HG03196 (cell line): ENCODE measurements at regions not wholly inside any gene's neighbourhood (a gene's known extent, or its start where the extent isn't known, plus 50 kb on each side); places are given as distances from the start of the nearest gene placed in this dataset.
"Not testable (repeated sequence)": the region's sequence is repeated elsewhere in the genome, so short reads cannot be mapped to it uniquely, and the experiment has no call there.

ENCODE experiments used
- ATAC-seq: cut with Tn5 transposase; IDR thresholded peaks from one replicate; pipeline ENCODE4 v1.9.1; 2021; ENCODE audit not compliant: unreplicated experiment

DNA sequence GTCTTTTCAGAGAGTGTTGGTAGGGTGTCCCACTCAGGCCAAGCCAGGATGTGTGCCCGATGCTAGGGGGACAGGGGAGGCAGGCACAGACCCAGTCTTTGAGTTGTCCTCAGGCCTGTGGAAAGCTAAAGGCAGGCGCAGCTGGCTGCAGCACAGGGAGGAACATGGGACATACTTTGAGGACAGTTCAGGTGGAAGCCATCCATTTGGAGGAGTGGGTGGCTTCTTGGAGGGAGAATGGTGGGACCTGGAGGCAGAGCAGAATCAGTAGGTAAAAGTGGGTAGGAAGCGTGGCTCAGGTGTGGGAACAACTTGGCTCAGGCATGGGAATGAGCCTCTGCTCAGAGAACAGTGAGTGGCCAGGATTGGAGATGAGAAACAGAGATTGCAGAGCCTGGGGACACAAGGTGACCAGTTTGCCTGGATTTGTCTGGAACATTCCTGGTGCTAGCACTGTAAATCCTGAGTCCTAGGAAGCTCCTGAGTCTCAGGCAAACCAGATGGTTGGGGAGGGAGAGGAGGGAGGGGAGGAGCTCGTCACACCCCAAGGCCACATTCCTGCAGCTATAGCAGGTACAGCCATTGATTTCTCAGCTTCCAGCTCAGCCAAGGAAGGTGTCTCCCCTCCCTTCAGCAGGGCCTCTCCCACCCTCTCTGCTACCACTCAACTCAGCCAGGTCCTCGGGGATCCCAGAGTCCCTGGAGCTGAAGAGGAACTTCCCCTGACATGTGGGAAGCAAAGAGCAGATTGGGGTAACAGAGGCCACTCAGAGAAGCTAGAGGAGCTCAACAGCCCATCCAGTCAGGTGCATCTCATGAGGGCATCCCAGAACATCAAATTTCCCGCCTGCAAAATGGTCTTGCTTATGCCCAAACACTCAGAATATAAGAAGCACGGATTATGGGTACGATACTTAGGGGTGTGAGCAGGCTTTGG lies 65.2 kb upstream of the TINAGL1 start:
- ATAC-seq, result no peak

DNA sequence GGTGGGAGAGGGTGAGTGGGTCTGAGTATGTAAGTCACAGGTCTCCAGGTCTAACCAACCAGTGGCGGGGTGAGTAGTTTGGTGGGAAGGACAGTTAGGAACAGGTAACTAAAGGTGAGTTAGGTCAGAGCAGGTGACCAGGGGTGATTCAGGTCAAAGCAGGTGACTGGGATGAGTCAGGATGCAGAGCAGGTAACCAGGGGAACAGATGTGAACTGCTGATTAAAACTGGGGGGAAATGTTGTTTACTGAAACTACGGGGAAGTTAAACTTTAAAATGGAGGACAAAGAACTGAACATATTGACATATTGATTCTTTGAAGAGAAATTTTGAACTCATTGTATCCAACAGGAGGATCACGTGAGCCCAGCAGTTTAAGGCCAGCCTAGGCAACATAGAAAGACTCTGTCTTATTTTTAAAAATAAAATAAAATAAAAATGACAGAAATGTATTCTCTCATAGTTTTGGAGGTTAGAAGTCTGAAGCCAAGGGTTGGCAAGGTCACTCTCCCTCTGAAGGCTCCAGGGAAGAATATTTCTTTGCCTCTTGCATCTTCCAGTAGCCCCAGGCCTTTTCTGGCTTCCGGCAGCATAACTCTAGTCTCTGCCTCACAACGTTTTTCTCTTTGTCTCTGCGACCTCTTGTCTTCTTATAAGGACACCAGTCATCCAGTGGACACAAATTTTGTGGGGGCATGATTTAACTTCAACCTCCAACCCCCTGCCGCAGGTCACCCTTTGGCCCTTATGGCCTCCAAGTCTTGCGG lies 64.3 kb upstream of the TINAGL1 start:
- no peak for ATAC-seq

DNA sequence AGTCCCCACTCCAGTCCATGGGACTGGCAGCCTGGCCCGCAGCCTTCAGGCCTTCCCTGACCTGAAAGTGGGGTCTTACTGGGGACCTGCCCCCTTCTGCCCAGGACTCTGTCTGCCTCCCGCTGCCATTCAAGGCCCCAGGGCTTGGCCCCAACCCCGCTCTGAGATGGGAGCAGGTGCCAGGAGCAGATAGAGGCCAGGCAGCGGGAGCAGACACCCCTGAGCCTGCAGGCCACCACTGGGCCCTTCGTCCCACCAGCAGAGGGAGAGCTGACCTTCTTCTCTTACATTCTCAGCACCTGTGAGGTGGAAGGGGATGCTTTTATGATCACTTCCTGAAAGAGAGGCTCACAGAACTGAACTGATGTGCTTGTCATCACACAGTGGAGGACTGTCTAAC lies 62.2 kb upstream of the TINAGL1 start:
- ATAC-seq, result no peak

DNA sequence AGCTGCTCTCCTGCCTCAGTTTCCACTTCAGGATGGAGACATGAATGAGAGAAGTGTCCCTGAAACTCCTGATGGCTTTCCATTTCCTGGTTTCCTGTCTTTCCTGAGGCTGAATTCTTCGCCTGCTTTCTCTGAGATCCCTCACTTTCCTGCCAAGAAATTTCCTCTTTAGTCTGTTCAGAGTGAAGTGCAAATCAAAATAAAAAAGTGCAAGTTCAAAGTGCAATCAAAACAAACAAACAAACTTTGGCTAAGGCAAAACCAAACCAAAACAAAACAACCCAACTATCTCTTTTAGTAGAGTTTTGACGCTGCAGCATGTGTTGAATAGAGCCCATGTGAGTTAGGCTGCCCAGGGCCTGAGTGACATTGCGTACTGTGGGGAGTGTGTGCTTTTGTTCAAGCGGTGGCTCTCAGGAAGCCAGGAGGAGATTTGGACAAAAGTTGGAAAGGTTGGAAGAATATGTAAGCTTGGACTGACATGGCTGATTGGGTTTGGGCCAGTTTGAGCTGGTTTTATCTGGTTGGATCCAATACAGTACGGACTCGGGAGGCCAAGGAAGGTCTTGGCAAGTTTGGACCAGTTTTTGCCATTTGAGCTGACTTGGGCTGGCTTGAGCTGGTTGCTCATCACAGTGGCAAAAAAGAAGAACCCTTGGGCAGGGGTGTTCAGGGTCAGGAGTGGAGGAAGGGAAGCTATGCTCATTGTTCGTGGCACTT lies 61.1 kb upstream of the TINAGL1 start:
- ATAC-seq, result no peak

DNA sequence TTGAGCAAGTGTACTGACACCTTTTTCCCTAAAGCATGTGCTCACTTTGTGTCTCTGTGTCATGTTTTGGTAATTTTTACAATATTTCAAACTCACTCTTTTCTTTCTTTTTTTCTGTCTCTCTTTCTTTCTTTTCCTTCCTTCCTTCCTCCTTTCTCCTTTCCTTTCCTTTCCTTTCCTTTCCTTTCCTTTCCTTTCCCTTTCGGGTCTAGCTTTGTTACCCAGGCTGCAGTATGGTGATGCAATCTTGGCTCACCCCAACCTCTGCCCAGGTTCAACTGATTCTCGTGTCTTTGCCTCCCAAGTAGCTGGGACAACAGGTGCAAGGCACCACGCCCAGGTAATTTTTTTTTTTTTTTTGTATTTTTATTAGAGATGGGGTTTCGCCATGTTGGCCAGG lies 60.4 kb upstream of the TINAGL1 start:
- no peak for ATAC-seq

DNA sequence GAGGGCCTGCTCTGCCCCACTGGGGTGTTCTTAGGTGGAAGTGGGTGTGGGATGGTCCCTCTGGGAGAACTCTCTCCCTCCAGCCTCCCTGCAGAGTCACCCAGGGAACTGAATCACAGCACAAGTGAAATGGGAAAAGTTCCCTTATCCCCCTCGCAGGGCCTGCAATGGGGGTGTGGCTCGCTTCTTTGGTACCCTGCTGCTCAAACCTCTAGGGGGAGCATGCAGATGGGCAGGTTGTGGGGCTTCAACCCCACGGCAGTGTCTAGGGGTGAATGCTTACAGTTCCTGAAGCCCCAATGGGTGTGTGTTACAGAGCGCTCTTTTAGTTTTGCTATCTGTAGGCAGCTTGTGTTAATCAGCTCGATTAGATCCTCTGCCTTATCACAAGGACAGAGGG lies 59.0 kb upstream of the TINAGL1 start:
- ATAC-seq, result no peak

DNA sequence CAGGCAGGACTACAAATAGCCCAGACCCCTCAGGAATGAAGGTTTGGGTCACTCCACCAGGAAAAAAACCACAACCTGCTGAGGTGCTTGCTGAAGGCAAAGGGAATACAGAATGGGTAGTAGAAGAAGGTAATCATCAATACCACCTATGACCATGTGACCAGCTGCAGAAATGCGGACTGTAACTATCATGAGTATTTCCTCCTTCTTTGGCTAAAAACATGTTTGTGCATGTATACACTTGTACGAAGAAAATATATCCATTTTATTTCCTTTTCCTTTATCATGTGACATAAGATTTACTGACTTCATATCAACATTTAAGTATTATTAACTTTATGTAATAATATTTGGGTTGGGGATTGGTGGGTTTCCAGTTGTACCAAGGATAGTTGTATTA lies 58.3 kb upstream of the TINAGL1 start:
- not testable (repeated sequence) for ATAC-seq

DNA sequence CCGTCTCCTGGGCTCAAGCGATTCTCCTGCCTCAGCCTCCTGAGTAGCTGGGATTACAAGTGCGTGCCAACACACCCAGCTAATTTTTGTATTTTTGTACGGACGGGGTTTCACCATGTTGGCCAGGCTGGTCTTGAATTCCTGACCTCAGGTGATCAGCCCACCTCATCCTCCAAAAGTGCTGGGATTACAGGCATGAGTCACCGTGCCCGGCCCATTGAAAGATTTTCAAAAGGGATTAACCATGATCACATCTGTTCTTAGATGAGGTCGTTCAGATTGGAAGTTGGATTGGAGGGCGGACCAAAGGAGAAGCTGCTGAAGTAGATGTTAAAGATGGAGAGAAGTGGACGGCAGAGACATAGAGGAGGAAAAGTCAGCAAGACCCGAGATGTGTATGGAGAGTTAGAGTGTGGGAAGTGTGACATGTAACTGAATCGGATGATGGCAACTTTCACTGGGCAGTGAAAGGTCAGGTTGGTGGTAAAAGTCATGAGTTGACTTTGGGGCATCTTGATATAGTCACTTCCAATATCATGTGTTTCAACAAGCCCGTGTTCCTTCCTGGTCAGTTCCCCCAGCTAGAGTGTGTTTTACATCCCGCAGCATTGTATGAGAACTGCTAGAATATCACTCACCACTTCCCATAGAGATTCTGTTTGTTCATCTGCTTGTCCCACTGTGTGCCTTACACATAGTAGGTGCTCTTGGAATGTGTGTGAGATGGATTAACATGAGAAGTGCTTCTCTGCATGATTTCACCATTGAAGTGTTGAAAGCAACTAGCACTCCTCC lies 54.4 kb upstream of the TINAGL1 start:
- ATAC-seq, result no peak

DNA sequence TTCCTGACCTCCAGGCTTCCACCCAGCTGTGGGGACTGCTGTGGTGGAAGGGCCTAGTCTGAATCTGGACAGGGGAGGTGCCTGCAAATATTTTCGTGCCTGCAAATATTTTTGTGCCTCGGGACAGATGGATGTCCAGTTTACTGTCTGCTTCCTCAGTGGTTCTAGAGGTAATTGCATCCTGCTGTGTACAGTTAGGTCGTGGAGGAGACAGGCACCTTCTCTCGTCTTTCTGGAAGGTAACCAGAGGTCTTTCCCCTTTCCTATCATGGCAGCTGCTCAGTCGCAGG lies 53.8 kb upstream of the TINAGL1 start:
- ATAC-seq, result no peak

DNA sequence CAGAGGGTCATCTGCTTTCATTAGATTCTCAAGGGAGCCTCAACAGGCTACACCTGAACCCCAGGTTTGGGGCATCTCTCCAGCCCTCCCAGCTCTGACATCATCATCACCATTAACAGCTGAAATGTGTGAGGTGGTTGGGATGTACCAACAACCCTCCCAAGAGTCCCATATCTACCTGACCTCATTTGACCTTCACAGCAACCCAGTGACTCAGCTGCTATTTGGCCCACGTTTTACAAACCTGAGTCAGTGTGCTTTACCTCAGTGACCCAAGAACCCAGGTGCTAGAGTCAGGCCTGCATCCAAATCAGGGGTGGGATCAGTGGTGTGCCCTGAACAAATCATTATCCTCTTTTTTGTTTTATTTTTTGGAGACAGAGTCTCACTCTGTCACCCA lies 53.3 kb upstream of the TINAGL1 start:
- ATAC-seq, result no peak

DNA sequence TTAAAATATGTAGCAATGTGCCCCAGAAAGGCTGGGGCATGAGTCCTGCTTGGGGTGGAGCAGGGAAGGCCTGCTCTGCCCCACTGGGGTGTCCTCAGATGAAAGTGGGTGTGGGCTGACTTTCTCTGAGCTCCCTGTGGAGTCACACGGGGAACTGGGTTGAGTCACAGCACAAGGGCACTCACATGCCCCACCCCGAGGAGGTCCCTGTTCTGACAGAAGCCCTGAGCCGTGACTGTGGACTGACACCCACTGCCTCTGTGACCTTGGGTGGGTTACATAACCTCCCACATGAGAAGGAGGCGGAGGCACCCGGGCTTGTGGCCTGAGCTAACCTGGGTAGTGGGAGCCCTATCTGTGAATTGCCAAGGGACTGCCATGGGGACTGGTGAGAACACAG lies 52.5 kb upstream of the TINAGL1 start:
- no peak for ATAC-seq

DNA sequence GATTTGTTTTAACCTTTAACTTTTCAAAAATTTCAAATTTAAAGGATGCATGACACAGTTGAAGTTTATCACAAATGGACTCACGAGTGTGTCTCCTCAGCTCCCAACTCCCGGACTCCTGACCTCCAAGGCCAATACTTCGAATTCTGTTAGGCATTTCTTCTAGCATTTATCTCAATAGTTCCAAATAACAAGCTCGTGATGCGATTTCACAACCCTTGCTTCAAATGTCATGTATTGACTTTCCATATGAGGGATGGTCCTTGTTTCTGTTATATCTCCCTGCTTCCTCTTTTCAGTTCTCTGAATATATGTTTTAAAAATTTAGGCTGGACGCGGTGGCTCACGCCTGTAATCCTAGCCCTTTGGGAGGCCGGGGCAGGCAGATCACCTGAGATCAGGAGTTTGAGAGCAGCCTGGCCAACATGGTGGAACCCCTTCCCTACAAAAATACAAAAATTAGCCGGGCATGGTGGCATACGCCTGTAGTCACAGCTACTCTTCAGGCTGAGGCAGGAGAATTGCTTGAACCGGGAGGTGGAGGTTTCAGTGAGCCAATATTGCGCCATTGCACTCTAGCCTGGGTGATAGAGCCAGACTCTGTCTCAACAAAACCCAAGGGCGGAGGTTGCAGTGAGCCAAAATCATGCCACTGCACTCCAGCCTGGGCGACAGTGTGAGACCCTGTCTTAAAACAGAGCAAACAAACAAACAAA lies 52.0 kb upstream of the TINAGL1 start:
- ATAC-seq, result no peak
